GM12872 (cell line): ENCODE measurements at regions not wholly inside any gene's neighbourhood (a gene's known extent, or its start where the extent isn't known, plus 50 kb on each side); places are given as distances from the start of the nearest gene placed in this dataset.

ENCODE experiments used
- CTCF ChIP-seq: IDR thresholded peaks from 3 replicates; pipeline ENCODE4 v1.5.1; 2011; ENCODE audit warnings: low read depth, mild to moderate bottlenecking, low read length, moderate library complexity; ENCODE audit not compliant: insufficient read depth

- TF ChIP-seq CTCF = no peak
Observed at GRCh38 chr1:38476111-38476849, 383.3 kb downstream of the RRAGC start.

GRCh38 chr1:38475624-38476005, 384.0 kb downstream of the RRAGC start:
- TF ChIP-seq CTCF = no peak

- TF ChIP-seq CTCF = no peak
Observed at GRCh38 chr1:38474738-38475623, 384.6 kb downstream of the RRAGC start.

- TF ChIP-seq CTCF = no peak
Observed at GRCh38 chr1:38466487-38466886, 393.1 kb downstream of the RRAGC start.

GRCh38 chr1:38465460-38465859, 394.1 kb downstream of the RRAGC start:
- no peak for TF ChIP-seq CTCF

GRCh38 chr1:38464071-38464661, 395.4 kb downstream of the RRAGC start:
- no peak for TF ChIP-seq CTCF

GRCh38 chr1:38463074-38463473, 396.5 kb downstream of the RRAGC start:
- TF ChIP-seq CTCF = no peak
